ENCODE measurements at regions not wholly inside any gene's neighbourhood (a gene's known extent, or its start where the extent isn't known, plus 50 kb on each side); places are given as distances from the start of the nearest gene placed in this dataset.

- TF ChIP-seq, protein P1, sequence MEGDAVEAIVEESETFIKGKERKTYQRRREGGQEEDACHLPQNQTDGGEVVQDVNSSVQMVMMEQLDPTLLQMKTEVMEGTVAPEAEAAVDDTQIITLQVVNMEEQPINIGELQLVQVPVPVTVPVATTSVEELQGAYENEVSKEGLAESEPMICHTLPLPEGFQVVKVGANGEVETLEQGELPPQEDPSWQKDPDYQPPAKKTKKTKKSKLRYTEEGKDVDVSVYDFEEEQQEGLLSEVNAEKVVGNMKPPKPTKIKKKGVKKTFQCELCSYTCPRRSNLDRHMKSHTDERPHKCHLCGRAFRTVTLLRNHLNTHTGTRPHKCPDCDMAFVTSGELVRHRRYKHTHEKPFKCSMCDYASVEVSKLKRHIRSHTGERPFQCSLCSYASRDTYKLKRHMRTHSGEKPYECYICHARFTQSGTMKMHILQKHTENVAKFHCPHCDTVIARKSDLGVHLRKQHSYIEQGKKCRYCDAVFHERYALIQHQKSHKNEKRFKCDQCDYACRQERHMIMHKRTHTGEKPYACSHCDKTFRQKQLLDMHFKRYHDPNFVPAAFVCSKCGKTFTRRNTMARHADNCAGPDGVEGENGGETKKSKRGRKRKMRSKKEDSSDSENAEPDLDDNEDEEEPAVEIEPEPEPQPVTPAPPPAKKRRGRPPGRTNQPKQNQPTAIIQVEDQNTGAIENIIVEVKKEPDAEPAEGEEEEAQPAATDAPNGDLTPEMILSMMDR (conservative IDR thresholded peaks at IDR 0.05; ENCODE audit: low read depth, low read length): no peak
Observed at GRCh38 chr10:105769248-105770184, 1128.4 kb downstream of the SORCS3 start (continued).

GRCh38 chr10:105763611-105764010 is 1122.5 kb downstream of the SORCS3 start:
- DNase-seq (no peak), ATAC-seq (ENCODE audit: low read depth) (no peak)
- no peak overlapping the region for H4K91ac ChIP-seq (ENCODE audit: insufficient read depth, low read depth, low read length)
- peaks cover 13% of the 10 kb centered on the region for H3K9me3 ChIP-seq (ENCODE audit: control insufficient read depth, insufficient read depth, low read length)
- H2AK5ac ChIP-seq (ENCODE audit: low read depth, low read length): no peak overlapping the region
- H3K56ac ChIP-seq (ENCODE audit: extremely low read depth, insufficient read depth, low read length): no peak overlapping the region
- in situ Hi-C loops (cut with MboI; ENCODE audit: low sequenced_read_pairs): no loop called here
- H3K27me3 ChIP-seq (ENCODE audit: control insufficient read depth, insufficient read depth, low read length): no peaks in the 10 kb centered on the region
- H2BK120ac ChIP-seq (ENCODE audit: low read depth, low read length): no peak overlapping the region
- no peak overlapping the region for H2BK5ac ChIP-seq (ENCODE audit: low read depth, low read length, poor library complexity, severe bottlenecking)
- intact Hi-C loops (cut with micrococcal nuclease): no loop called here
- no peak overlapping the region for H2AK9ac ChIP-seq (replicated peaks; ENCODE audit: low read depth, low read length, poor library complexity)
- TF ChIP-seq CHD1 (IDR thresholded peaks at IDR 0.05; ENCODE audit: low read depth, low read length): no peak
- no peak for TF ChIP-seq MXI1 (IDR thresholded peaks at IDR 0.05; ENCODE audit: borderline replicate concordance, low read depth, low read length)
- no peak for TF ChIP-seq MAFK (IDR thresholded peaks at IDR 0.05; ENCODE audit: low read depth, low read length)
- no peak for TF ChIP-seq RAD21 (IDR thresholded peaks at IDR 0.05; ENCODE audit: low read length)
- TF ChIP-seq NFE2L2 (IDR thresholded peaks at IDR 0.05; ENCODE audit: low read depth, low read length): no peak
- H3K79me1 ChIP-seq (ENCODE audit: low read depth in 1 of 2, low read length in 2 of 2): no peaks in the 10 kb centered on the region
- H3K18ac ChIP-seq (ENCODE audit: low read depth, low read length): no peak overlapping the region
- H2BK20ac ChIP-seq (ENCODE audit: low read depth, low read length): no peak overlapping the region
- CTCF ChIA-PET: no interaction called here
- no TSS peak for BruUV-seq (replicated peaks)
- H3K4me1 ChIP-seq (ENCODE audit: control insufficient read depth, insufficient read depth, low read length): no peaks in the 10 kb centered on the region
- no peak overlapping the region for H3K4ac ChIP-seq (ENCODE audit: low read depth, low read length)
- H3K23ac ChIP-seq (ENCODE audit: low read depth, low read length): no peak overlapping the region
- WGBS, 2 experiments (ENCODE audit: extremely low coverage in 2 of 2, insufficient read length in 1 of 2): 60% methylated on average over 1 of the region's 2 CpGs; no CpG with 5 or more reads in 1 of the 2 experiments
- H2AFZ ChIP-seq (replicated peaks; ENCODE audit: low read length, poor library complexity): no peak overlapping the region
- H3K36me3 ChIP-seq (ENCODE audit: control insufficient read depth, insufficient read depth, low read length): no peaks in the 10 kb centered on the region
- H3K4me2 ChIP-seq (ENCODE audit: low read depth, low read length): no peak overlapping the region
- H4K8ac ChIP-seq (ENCODE audit: low read depth in 2 of 2, low read length in 2 of 2): no peak overlapping the region
- H3K14ac ChIP-seq (replicated peaks; ENCODE audit: low read depth, low read length): no peak overlapping the region
- no peaks in the 10 kb centered on the region for H3K9me1 ChIP-seq (ENCODE audit: insufficient read depth, low read length)
- H3K9ac ChIP-seq (ENCODE audit: low read depth, low read length): no peak overlapping the region
- dilution Hi-C loops (cut with HindIII; ENCODE audit: low sequenced_read_pairs, unreplicated experiment): no loop called here
- no peak overlapping the region for H3K4me3 ChIP-seq (ENCODE audit: insufficient read depth, low read depth, low read length)
- no peak overlapping the region for H2BK15ac ChIP-seq (ENCODE audit: low read depth, low read length)
- H4K20me1 ChIP-seq (ENCODE audit: insufficient read depth, low read length): no peaks in the 10 kb centered on the region
- POLR2A ChIA-PET (ENCODE audit: unreplicated experiment): no interaction called here
- no peak overlapping the region for H4K5ac ChIP-seq (ENCODE audit: low read depth, low read length)
- no peak overlapping the region for H3K27ac ChIP-seq (ENCODE audit: insufficient read depth, low read length)
